PC-9 (cell line): ENCODE measurements at regions not wholly inside any gene's neighbourhood (a gene's known extent, or its start where the extent isn't known, plus 50 kb on each side); places are given as distances from the start of the nearest gene placed in this dataset.

Source experiments
- BruUV-seq: library from RNA; stranded (reverse); fragments of 400-500 nt; replicated peaks from 2 replicates; lab custom pipeline; 2021; lab: Mats Ljungman, UMichigan
- CTCF ChIA-PET: fragments of 300-600 bp; sonication (Branson Sonifier 250); formaldehyde crosslinking; loops from one replicate; lab custom pipeline; 2022; ENCODE audit warnings: antibody characterized with exemption; lab: Charles Lee
- POLR2A ChIA-PET: fragments of 300-600 bp; sonication (Branson Sonifier 250); formaldehyde crosslinking; loops from one replicate; lab custom pipeline; 2022; ENCODE audit warnings: antibody characterized with exemption; ENCODE audit not compliant: unreplicated experiment; lab: Charles Lee
- DNase-seq, 2 experiments: peaks; one replicate each; pipeline versions ENCODE4 v3.0.0 to v3.0.0-alpha.2; 2015 to 2022; ENCODE audit warnings: mixed read lengths in 1 of 2
- H2AFZ ChIP-seq: fragments of 200-600 bp; sonication (generic); 2 replicates; pipeline ENCODE4 v1.8.1; 2017; ENCODE audit warnings: antibody characterized with exemption
- H3F3A ChIP-seq: fragments of 200-600 bp; sonication (generic); 2 replicates; pipeline ENCODE4 v1.8.1; 2017; ENCODE audit warnings: antibody characterized with exemption, mild to moderate bottlenecking, low read depth; ENCODE audit not compliant: insufficient read depth
- H3K27ac ChIP-seq: fragments of 200-600 bp; sonication (generic); 2 replicates; pipeline ENCODE4 v1.6.1; 2016; ENCODE audit warnings: mixed run types
- H3K27me3 ChIP-seq: fragments of 200-600 bp; sonication (generic); 2 replicates; pipeline ENCODE4 v1.6.1; 2016; ENCODE audit warnings: low read depth, mixed run types; ENCODE audit not compliant: insufficient read depth
- H3K36me3 ChIP-seq: fragments of 200-600 bp; sonication (generic); 2 replicates; pipeline ENCODE4 v1.6.1; 2016; ENCODE audit warnings: low read depth, mixed run types
- H3K4me1 ChIP-seq: fragments of 200-600 bp; sonication (generic); replicated peaks from 2 replicates; pipeline ENCODE4 v1.6.1; 2016; ENCODE audit warnings: mixed run types; ENCODE audit not compliant: insufficient read depth
- H3K4me2 ChIP-seq: fragments of 200-600 bp; sonication (generic); 2 replicates; pipeline ENCODE4 v1.6.1; 2017; ENCODE audit warnings: mixed run types
- H3K4me3 ChIP-seq: fragments of 200-600 bp; sonication (generic); 2 replicates; pipeline ENCODE4 v1.6.1; 2016; ENCODE audit warnings: mixed run types
- H3K79me2 ChIP-seq: fragments of 200-600 bp; sonication (generic); 2 replicates; pipeline ENCODE4 v1.6.1; 2017; ENCODE audit warnings: low read depth, mixed run types
- H3K9me2 ChIP-seq: fragments of 200-600 bp; sonication (generic); 2 replicates; pipeline ENCODE4 v1.8.1; 2017; ENCODE audit warnings: mild to moderate bottlenecking; ENCODE audit not compliant: insufficient read depth
- H3K9me3 ChIP-seq: fragments of 200-600 bp; sonication (generic); 2 replicates; pipeline ENCODE4 v1.8.1; 2016; ENCODE audit warnings: low read depth; ENCODE audit not compliant: insufficient read depth
- H4K20me1 ChIP-seq: fragments of 200-600 bp; sonication (generic); 2 replicates; pipeline ENCODE4 v1.8.1; 2017; ENCODE audit not compliant: insufficient read depth
- EZH2 ChIP-seq: fragments of 200-600 bp; sonication (generic); IDR thresholded peaks from 2 replicates; pipeline ENCODE4 v1.8.0; 2017; ENCODE audit warnings: antibody characterized with exemption, low read depth
- intact Hi-C: fragments of 100-400 bp; cut with micrococcal nuclease; formaldehyde crosslinking; loops from one replicate; pipeline ENCODE4 v1.10.0; 2022; ENCODE audit not compliant: unreplicated experiment
- TF ChIP-seq, protein P1 (sequence below): fragments of 200-600 bp; sonication (generic); conservative IDR thresholded peaks from 2 replicates; pipeline ENCODE4 v1.6.1; 2017; ENCODE audit warnings: mixed run types, antibody characterized with exemption, mild to moderate bottlenecking, moderate library complexity

GRCh38 chr9:116099821-116100220 lies 53.8 kb upstream of the PAPPA start:
- Histone ChIP-seq H3F3A (peaks cover 4% of the 10 kb centered on the region; the same call in 1 of the 2 replicates), H2AFZ (no peak overlapping the region), H3K9me2 (no peaks in the 10 kb centered on the region), H3K27me3 (no peaks in the 10 kb centered on the region), H3K79me2 (no peaks in the 10 kb centered on the region), H3K4me1 (peaks cover 15% of the 10 kb centered on the region), H3K9me3 (no peaks in the 10 kb centered on the region), H3K36me3 (no peaks in the 10 kb centered on the region), H4K20me1 (no peaks in the 10 kb centered on the region), H3K4me3 (no peak overlapping the region), H3K27ac (no peak overlapping the region), H3K4me2 (no peak overlapping the region)
- TF ChIP-seq, protein P1, sequence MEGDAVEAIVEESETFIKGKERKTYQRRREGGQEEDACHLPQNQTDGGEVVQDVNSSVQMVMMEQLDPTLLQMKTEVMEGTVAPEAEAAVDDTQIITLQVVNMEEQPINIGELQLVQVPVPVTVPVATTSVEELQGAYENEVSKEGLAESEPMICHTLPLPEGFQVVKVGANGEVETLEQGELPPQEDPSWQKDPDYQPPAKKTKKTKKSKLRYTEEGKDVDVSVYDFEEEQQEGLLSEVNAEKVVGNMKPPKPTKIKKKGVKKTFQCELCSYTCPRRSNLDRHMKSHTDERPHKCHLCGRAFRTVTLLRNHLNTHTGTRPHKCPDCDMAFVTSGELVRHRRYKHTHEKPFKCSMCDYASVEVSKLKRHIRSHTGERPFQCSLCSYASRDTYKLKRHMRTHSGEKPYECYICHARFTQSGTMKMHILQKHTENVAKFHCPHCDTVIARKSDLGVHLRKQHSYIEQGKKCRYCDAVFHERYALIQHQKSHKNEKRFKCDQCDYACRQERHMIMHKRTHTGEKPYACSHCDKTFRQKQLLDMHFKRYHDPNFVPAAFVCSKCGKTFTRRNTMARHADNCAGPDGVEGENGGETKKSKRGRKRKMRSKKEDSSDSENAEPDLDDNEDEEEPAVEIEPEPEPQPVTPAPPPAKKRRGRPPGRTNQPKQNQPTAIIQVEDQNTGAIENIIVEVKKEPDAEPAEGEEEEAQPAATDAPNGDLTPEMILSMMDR = no peak
- no peak for TF ChIP-seq EZH2
- BruUV-seq = no TSS peak
- ChIA-PET POLR2A (no interaction called here), CTCF (no interaction called here)
- no peak for DNase-seq
- intact Hi-C loops = loop anchor here (5.0 kb wide), 1 partner anchor 93 kb away; no protein-coding TSS in a partner anchor

DNA sequence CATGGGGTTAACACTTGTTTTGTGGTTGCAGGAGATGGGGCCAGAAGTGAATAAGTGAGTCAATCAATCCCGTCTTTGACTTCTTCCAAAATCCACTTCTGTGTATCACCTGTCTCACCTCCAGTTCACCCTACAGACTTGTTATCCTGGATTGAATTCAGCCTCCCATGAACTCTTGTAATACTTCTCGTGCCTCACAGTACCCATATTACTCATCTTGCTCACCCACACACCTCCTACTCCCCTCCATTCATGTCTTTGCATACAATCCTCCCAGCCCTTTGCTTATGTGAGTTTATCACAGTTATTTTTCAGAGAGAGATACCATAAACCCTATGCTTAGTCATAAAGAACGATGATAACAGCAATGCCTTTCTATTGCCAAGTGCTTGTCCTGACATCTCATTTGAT lies 52.9 kb upstream of the PAPPA start:
- no peak for DNase-seq
- Histone ChIP-seq H3K27ac (no peak overlapping the region), H3K9me3 (no peaks in the 10 kb centered on the region), H3K79me2 (no peaks in the 10 kb centered on the region), H3K9me2 (no peaks in the 10 kb centered on the region), H3K4me1 (peaks cover 15% of the 10 kb centered on the region), H4K20me1 (no peaks in the 10 kb centered on the region), H3K36me3 (no peaks in the 10 kb centered on the region), H3K27me3 (no peaks in the 10 kb centered on the region), H3K4me3 (no peak overlapping the region), H3K4me2 (no peak overlapping the region), H3F3A (peaks cover 4% of the 10 kb centered on the region; the same call in 1 of the 2 replicates), H2AFZ (no peak overlapping the region)
- CTCF ChIA-PET = no interaction called here
- TF ChIP-seq, protein P1 = no peak
- TF ChIP-seq EZH2 = no peak
- no TSS peak for BruUV-seq
- POLR2A ChIA-PET = no interaction called here
- intact Hi-C loops = no loop called here

- Histone ChIP-seq H3K4me2 (no peak overlapping the region), H3K4me1 (peaks cover 15% of the 10 kb centered on the region), H3K27ac (0 out of 2 replicates have a peak overlapping the region, but pooled peaks have one; percentile 10), H3K79me2 (no peaks in the 10 kb centered on the region), H3K9me3 (no peaks in the 10 kb centered on the region), H3K4me3 (no peak overlapping the region), H2AFZ (peak overlapping the region; percentile 37; the same call in 1 of the 2 replicates), H4K20me1 (no peaks in the 10 kb centered on the region), H3K27me3 (no peaks in the 10 kb centered on the region), H3K36me3 (no peaks in the 10 kb centered on the region), H3K9me2 (no peaks in the 10 kb centered on the region), H3F3A (peaks cover 4% of the 10 kb centered on the region; the same call in 1 of the 2 replicates)
- intact Hi-C loops = no loop called here
- ChIA-PET POLR2A (no interaction called here), CTCF (no interaction called here)
- no peak for TF ChIP-seq EZH2
- TF ChIP-seq, protein P1 = no peak
- no TSS peak for BruUV-seq
- DNase-seq = peak in 1 of 2 experiments; percentile 72
These were observed 52.1 kb upstream of the PAPPA start for GRCh38 chr9:116101516-116101915.
